IMR-90 (cell line): ENCODE measurements at regions not wholly inside any gene's neighbourhood (a gene's known extent, or its start where the extent isn't known, plus 50 kb on each side); places are given as distances from the start of the nearest gene placed in this dataset.

Experiments used
- ATAC-seq: fragments of 200-7000 bp; cut with Tn5 transposase; 2 replicates; pipeline ENCODE4 v1.9.1; 2020; ENCODE audit warnings: low read depth, mild to moderate bottlenecking, moderate library complexity
- BruUV-seq: library from RNA; stranded (reverse); fragments of 400-500 nt; replicated peaks from 2 replicates; lab custom pipeline; 2021; lab: Mats Ljungman, UMichigan
- CTCF ChIA-PET: fragments of 300-600 bp; formaldehyde crosslinking; extraction: SDS; loops from one replicate; lab custom pipeline; 2021; ENCODE audit warnings: antibody characterized with exemption; lab: Yijun Ruan, JAX
- POLR2A ChIA-PET: fragments of 300-600 bp; sonication (Branson Sonifier 250); formaldehyde crosslinking; loops from one replicate; lab custom pipeline; 2022; ENCODE audit warnings: antibody characterized with exemption; ENCODE audit not compliant: unreplicated experiment; lab: Charles Lee
- DNase-seq: peaks from one replicate; pipeline ENCODE4 v3.0.0; 2013
- H2AFZ ChIP-seq: replicated peaks from 2 replicates; pipeline ENCODE3; 2013; ENCODE audit warnings: low read length, mild to moderate bottlenecking; ENCODE audit not compliant: poor library complexity
- H2AK5ac ChIP-seq: 2 replicates; pipeline ENCODE4 v1.6.1; 2013; ENCODE audit warnings: low read depth, low read length, inconsistent platforms
- H2AK9ac ChIP-seq: replicated peaks from 2 replicates; pipeline ENCODE3; 2013; ENCODE audit warnings: mild to moderate bottlenecking, low read depth, low read length, moderate library complexity; ENCODE audit not compliant: poor library complexity
- H2BK120ac ChIP-seq: 2 replicates; pipeline ENCODE4 v1.6.1; 2013; ENCODE audit warnings: low read depth, low read length, inconsistent platforms
- H2BK15ac ChIP-seq: 3 replicates; pipeline ENCODE4 v1.6.1; 2013; ENCODE audit warnings: low read depth, low read length, inconsistent platforms
- H2BK20ac ChIP-seq: 2 replicates; pipeline ENCODE4 v1.6.1; 2013; ENCODE audit warnings: low read depth, mild to moderate bottlenecking, inconsistent platforms, low read length, moderate library complexity
- H2BK5ac ChIP-seq: 2 replicates; pipeline ENCODE4 v1.6.1; 2013; ENCODE audit warnings: mild to moderate bottlenecking, low read depth, low read length, inconsistent platforms; ENCODE audit not compliant: poor library complexity, severe bottlenecking
- H3K14ac ChIP-seq: replicated peaks from 2 replicates; pipeline ENCODE4 v1.6.1; 2013; ENCODE audit warnings: low read depth, low read length, inconsistent platforms
- H3K18ac ChIP-seq: 2 replicates; pipeline ENCODE4 v1.6.1; 2013; ENCODE audit warnings: low read depth, low read length, control low read depth
- H3K23ac ChIP-seq: 2 replicates; pipeline ENCODE4 v1.6.1; 2013; ENCODE audit warnings: low read depth, low read length, inconsistent platforms
- H3K27ac ChIP-seq: 2 replicates; pipeline ENCODE4 v1.5.1; 2013; ENCODE audit warnings: mild to moderate bottlenecking, control low read depth, low read length; ENCODE audit not compliant: insufficient read depth
- H3K27me3 ChIP-seq: 2 replicates; pipeline ENCODE4 v1.6.1; 2013; ENCODE audit warnings: low read length; ENCODE audit not compliant: control insufficient read depth, insufficient read depth
- H3K36me3 ChIP-seq: 2 replicates; pipeline ENCODE4 v1.6.1; 2013; ENCODE audit warnings: low read length, mixed read lengths; ENCODE audit not compliant: control insufficient read depth, insufficient read depth
- H3K4ac ChIP-seq: 2 replicates; pipeline ENCODE4 v1.6.1; 2013; ENCODE audit warnings: low read depth, low read length, inconsistent platforms
- H3K4me1 ChIP-seq: 2 replicates; pipeline ENCODE4 v1.6.1; 2013; ENCODE audit warnings: low read length, mixed read lengths; ENCODE audit not compliant: control insufficient read depth, insufficient read depth
- H3K4me2 ChIP-seq: 2 replicates; pipeline ENCODE4 v1.6.1; 2013; ENCODE audit warnings: low read depth, mild to moderate bottlenecking, control low read depth, low read length, moderate library complexity
- H3K4me3 ChIP-seq: 2 replicates; pipeline ENCODE4 v1.5.1; 2013; ENCODE audit warnings: low read depth, mild to moderate bottlenecking, control low read depth, low read length, moderate library complexity; ENCODE audit not compliant: insufficient read depth
- H3K56ac ChIP-seq: 2 replicates; pipeline ENCODE4 v1.6.1; 2013; ENCODE audit warnings: low read length, inconsistent platforms; ENCODE audit not compliant: insufficient read depth; ENCODE audit errors: extremely low read depth
- H3K79me1 ChIP-seq, 2 experiments: 2 replicates each; pipeline ENCODE4 v1.6.1; 2013; ENCODE audit warnings: low read length in 2 of 2, inconsistent platforms in 1 of 2, low read depth in 1 of 2
- H3K9ac ChIP-seq: 2 replicates; pipeline ENCODE4 v1.6.1; 2013; ENCODE audit warnings: low read depth, low read length, control low read depth
- H3K9me1 ChIP-seq: 2 replicates; pipeline ENCODE4 v1.6.1; 2013; ENCODE audit warnings: low read length, inconsistent platforms; ENCODE audit not compliant: insufficient read depth
- H3K9me3 ChIP-seq: 2 replicates; pipeline ENCODE4 v1.6.1; 2013; ENCODE audit warnings: low read length; ENCODE audit not compliant: control insufficient read depth, insufficient read depth
- H4K20me1 ChIP-seq: 2 replicates; pipeline ENCODE4 v1.6.1; 2013; ENCODE audit warnings: low read length, inconsistent platforms; ENCODE audit not compliant: insufficient read depth
- H4K5ac ChIP-seq: 2 replicates; pipeline ENCODE4 v1.6.1; 2013; ENCODE audit warnings: mild to moderate bottlenecking, low read depth, low read length, control low read depth
- H4K8ac ChIP-seq, 2 experiments: 2 replicates each; pipeline ENCODE4 v1.6.1; 2013; ENCODE audit warnings: low read depth in 2 of 2, low read length in 2 of 2, control low read depth in 1 of 2, inconsistent platforms in 1 of 2
- H4K91ac ChIP-seq: 2 replicates; pipeline ENCODE4 v1.6.1; 2013; ENCODE audit warnings: low read depth, low read length, inconsistent platforms; ENCODE audit not compliant: insufficient read depth
- BHLHE40 ChIP-seq: fragments of 150-350 bp; IDR thresholded peaks from 2 replicates; pipeline ENCODE4 v1.6.1; 2016; ENCODE audit warnings: mild to moderate bottlenecking, low read depth, low read length
- FOS ChIP-seq: fragments of 150-350 bp; IDR thresholded peaks from 2 replicates; pipeline ENCODE4 v1.6.1; 2016; ENCODE audit warnings: low read depth, low read length
- MAZ ChIP-seq: IDR thresholded peaks from 2 replicates; pipeline ENCODE4 v1.6.1; 2012; ENCODE audit warnings: low read depth, mild to moderate bottlenecking, low read length, improper control_type of control experiment, moderate library complexity, borderline replicate concordance
- MXI1 ChIP-seq: IDR thresholded peaks from 2 replicates; pipeline ENCODE4 v1.6.1; 2012; ENCODE audit warnings: low read depth, mild to moderate bottlenecking, low read length, moderate library complexity, borderline replicate concordance
- NFE2L2 ChIP-seq: fragments of 150-350 bp; IDR thresholded peaks from 2 replicates; pipeline ENCODE4 v1.6.1; 2016; ENCODE audit warnings: low read depth, mild to moderate bottlenecking, low read length
- POLR2A ChIP-seq: IDR thresholded peaks from 2 replicates; pipeline ENCODE4 v1.6.1; 2012; ENCODE audit warnings: mild to moderate bottlenecking, low read depth, low read length
- RAD21 ChIP-seq: IDR thresholded peaks from 2 replicates; pipeline ENCODE4 v1.6.1; 2012; ENCODE audit warnings: low read length, improper control_type of control experiment
- RCOR1 ChIP-seq: IDR thresholded peaks from 2 replicates; pipeline ENCODE4 v1.6.1; 2012; ENCODE audit warnings: mild to moderate bottlenecking, low read length, improper control_type of control experiment; ENCODE audit not compliant: insufficient replicate concordance
- RFX5 ChIP-seq: IDR thresholded peaks from 2 replicates; pipeline ENCODE4 v1.8.0; 2012; ENCODE audit warnings: low read depth, mild to moderate bottlenecking, low read length, moderate library complexity
- SMC3 ChIP-seq: fragments of 150-350 bp; IDR thresholded peaks from 2 replicates; pipeline ENCODE4 v1.6.1; 2016; ENCODE audit warnings: low read depth, mild to moderate bottlenecking, antibody characterized with exemption, low read length, moderate library complexity
- WGBS, 2 experiments: methylation state at CpG; one replicate each; pipeline versions ENCODE4 v1.1.5 to v1.1.7; 2013; ENCODE audit warnings: missing lambda C conversion rate in 2 of 2; ENCODE audit not compliant: insufficient read length in 1 of 2; ENCODE audit errors: extremely low coverage in 2 of 2; 5-methylcytosine and 5-hydroxymethylcytosine counted together
- dilution Hi-C: fragments of 300-500 bp; cut with HindIII; formaldehyde crosslinking; loops from one replicate; pipeline ENCODE4 v1.14.3; 2018; ENCODE audit warnings: low sequenced_read_pairs; ENCODE audit not compliant: unreplicated experiment
- in situ Hi-C: fragments of 300-500 bp; cut with MboI; formaldehyde crosslinking; loops from 3 replicates; pipeline ENCODE4 v1.14.3; 2019; ENCODE audit warnings: low sequenced_read_pairs, inconsistent platforms, mixed read lengths
- intact Hi-C: fragments of 100-400 bp; cut with micrococcal nuclease; formaldehyde crosslinking; loops from 2 replicates; pipeline ENCODE4 v1.10.0; 2022
- TF ChIP-seq, protein P1 (sequence below): fragments of 150-350 bp; IDR thresholded peaks from 2 replicates; pipeline ENCODE4 v1.6.1; 2017; ENCODE audit warnings: mild to moderate bottlenecking, antibody characterized with exemption, low read length, low read depth

DNA sequence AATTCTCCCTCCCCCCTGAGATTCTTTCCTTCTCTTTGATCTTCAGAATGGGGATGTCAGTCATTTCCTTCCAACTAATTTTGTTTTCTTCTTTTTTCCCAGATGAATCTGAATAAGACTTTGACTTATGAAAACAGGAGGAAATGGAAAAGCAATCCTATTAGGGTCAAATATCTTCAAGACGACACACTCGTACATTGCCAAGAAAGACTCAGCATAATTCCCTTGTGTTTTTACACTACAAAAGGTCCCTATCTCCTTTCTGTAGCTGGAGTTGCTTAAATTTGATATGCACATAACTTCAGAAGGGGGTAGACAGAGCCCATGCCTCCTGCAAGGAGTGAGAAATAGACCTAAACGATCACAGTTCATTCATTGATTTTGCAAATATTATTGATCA, 230.3 kb upstream of the RBBP8 start:
- WGBS, 2 experiments = no CpG with 5 or more reads among the region's 3 CpGs
- no TSS peak for BruUV-seq

More for the DNA sequence above, 230.3 kb upstream of the RBBP8 start:
- H3K79me1 ChIP-seq = no peaks in the 10 kb centered on the region
- in situ Hi-C loops = no loop called here
- H2BK20ac ChIP-seq = no peak overlapping the region; the same call in 1 of the 2 replicates
- no peaks in the 10 kb centered on the region for H3K27me3 ChIP-seq
- dilution Hi-C loops = no loop called here
- H4K5ac ChIP-seq = no peak overlapping the region; the same call in 1 of the 2 replicates
- H4K20me1 ChIP-seq = no peaks in the 10 kb centered on the region
- no peak for ATAC-seq
- H3K56ac ChIP-seq = no peak overlapping the region
- H2BK15ac ChIP-seq = 0 out of 3 replicates have a peak overlapping the region, but pooled peaks have one; percentile 26
- H4K91ac ChIP-seq = no peak overlapping the region; the same call in 1 of the 2 replicates
- peaks cover 3% of the 10 kb centered on the region; the same call in 1 of the 2 replicates for H3K4me1 ChIP-seq
- H3K4me2 ChIP-seq = no peak overlapping the region
- peak overlapping the region in 1 of 2 experiments; percentile 11; a peak in 1 of 4 replicates for H4K8ac ChIP-seq
- no peak overlapping the region for H2AFZ ChIP-seq
- no peak overlapping the region for H3K14ac ChIP-seq
- TF ChIP-seq, protein P1, sequence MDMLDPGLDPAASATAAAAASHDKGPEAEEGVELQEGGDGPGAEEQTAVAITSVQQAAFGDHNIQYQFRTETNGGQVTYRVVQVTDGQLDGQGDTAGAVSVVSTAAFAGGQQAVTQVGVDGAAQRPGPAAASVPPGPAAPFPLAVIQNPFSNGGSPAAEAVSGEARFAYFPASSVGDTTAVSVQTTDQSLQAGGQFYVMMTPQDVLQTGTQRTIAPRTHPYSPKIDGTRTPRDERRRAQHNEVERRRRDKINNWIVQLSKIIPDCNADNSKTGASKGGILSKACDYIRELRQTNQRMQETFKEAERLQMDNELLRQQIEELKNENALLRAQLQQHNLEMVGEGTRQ = no peak
- TF ChIP-seq NFE2L2 = no peak
- no peak for TF ChIP-seq RFX5
- TF ChIP-seq RAD21 = no peak
- no peak for TF ChIP-seq MAZ
- no peak for TF ChIP-seq POLR2A
- no peak for TF ChIP-seq MXI1
- no peak for TF ChIP-seq SMC3
- TF ChIP-seq FOS = no peak
- TF ChIP-seq RCOR1 = no peak
- no peak for TF ChIP-seq BHLHE40
- no peak overlapping the region for H3K9ac ChIP-seq
- no peak overlapping the region for H3K4ac ChIP-seq
- H3K9me1 ChIP-seq = 0 out of 2 replicates have a peak, but pooled peaks cover 2% of the 10 kb centered on the region
- peak; percentile 26 for DNase-seq
- ChIA-PET CTCF (no interaction called here), POLR2A (no interaction called here)
- H3K9me3 ChIP-seq = no peaks in the 10 kb centered on the region
- H3K27ac ChIP-seq = no peak overlapping the region
- H3K18ac ChIP-seq = no peak overlapping the region; the same call in 1 of the 2 replicates
- H2AK5ac ChIP-seq = no peak overlapping the region
- H2BK5ac ChIP-seq = no peak overlapping the region
- intact Hi-C loops = loop anchor here (5.0 kb wide), 1 partner anchor 536 kb away; the partner anchor contains the start of gene GATA6
- H2BK120ac ChIP-seq = no peak overlapping the region
- H2AK9ac ChIP-seq = no peak overlapping the region
- H3K36me3 ChIP-seq = no peaks in the 10 kb centered on the region
- no peak overlapping the region for H3K23ac ChIP-seq
- no peak overlapping the region for H3K4me3 ChIP-seq
